HG03457 (cell line): ENCODE measurements at regions not wholly inside any gene's neighbourhood (a gene's known extent, or its start where the extent isn't known, plus 50 kb on each side); places are given as distances from the start of the nearest gene placed in this dataset.

ENCODE experiments used
- ATAC-seq: cut with Tn5 transposase; IDR thresholded peaks from one replicate; pipeline ENCODE4 v1.9.1; 2021; ENCODE audit warnings: moderate number of reproducible peaks; ENCODE audit not compliant: unreplicated experiment

DNA sequence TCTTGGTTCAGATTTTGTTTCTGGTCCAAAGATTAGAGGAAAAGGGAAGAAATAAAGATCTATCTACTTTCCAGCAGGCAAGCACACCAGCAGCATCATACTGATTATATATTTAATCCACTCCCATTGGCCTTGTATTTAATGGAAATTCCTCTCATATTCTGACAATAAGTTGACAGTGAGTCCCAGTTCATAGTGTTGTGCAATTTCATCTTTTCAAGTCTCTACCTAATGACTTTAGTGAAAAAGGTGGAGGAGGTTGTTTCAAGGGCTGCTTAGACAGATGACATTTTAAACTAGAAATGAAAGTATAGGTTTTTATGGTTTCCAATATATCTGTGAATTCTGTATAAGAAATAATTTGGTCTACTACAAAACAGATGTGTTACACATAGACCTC lies 298.6 kb downstream of the PABPC4L start:
- no peak for ATAC-seq

DNA sequence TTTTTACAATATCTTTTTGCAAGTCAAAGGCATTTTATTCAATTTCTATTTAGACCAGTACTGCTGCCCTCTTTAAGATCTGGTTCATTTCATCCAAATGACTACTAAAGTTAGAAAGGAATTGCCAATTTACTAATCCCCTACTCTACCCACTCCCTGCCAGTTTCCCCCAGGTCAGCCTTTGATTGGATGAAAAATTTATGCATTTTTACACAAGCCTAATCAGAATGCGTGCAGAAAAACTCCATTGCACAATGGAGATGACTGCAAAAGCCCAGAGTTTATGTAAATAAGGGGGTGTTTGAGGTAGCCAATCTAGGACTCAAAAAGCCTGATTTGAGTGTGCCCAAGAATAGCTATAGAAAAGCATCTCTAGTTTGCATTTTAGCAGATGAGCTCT lies 310.6 kb downstream of the PABPC4L start:
- no peak for ATAC-seq

DNA sequence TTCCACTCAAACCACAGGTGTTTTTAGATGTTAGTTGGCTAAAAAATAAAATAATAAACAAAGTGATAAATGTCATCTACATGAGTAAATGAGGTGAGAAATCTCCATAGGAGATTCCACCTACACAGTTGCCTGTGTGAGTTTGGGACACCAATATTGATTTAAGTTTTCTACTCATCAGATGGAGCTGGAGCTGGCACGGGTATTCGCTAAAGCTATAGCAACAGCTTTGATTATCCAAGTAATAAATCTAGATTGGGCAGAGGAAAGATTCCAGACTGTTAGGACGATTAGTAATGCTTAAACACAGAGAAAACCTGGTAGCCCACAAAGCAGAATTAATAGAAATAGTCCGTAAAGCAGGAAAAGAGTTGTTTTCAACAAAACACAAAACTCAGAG lies 313.9 kb downstream of the PABPC4L start:
- ATAC-seq, result no peak

DNA sequence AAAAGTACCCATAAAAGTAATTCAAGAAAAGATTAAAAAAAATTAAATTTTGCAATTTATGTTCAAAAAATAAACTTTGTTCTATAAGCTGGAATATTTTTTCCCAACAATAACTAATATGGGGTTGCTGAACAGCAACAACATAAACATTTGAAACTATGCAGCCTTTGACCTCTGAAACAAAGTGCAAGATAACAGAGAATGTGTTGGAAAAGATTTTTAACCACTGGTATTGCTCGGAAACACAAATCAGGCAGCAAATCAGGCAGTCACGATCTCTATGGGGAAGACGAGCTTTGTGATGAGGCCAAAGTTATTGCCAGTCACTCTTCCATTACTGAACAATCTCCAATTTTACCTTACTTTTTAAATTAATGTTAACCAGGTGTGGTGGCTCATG lies 332.1 kb downstream of the PABPC4L start:
- no peak for ATAC-seq

DNA sequence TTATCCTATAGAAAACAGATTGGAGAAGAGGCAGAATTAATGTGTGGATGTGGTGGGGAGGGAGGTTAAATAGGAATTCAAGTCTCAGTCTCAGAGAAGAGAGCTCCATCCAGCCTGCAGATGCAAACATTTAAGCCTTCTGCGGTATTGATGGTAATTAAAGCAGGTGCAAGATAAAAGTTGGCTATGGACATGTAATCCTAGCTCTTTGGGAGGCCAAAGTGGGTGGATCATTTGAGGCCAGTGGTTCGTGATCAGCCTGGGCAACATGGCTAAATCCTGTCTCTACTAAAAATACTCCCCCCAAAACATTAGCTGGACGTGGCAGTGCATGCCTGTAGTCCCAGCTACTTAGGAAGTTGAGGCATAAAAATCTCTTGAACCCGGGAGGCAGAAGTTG lies 332.7 kb downstream of the PABPC4L start:
- no peak for ATAC-seq

DNA sequence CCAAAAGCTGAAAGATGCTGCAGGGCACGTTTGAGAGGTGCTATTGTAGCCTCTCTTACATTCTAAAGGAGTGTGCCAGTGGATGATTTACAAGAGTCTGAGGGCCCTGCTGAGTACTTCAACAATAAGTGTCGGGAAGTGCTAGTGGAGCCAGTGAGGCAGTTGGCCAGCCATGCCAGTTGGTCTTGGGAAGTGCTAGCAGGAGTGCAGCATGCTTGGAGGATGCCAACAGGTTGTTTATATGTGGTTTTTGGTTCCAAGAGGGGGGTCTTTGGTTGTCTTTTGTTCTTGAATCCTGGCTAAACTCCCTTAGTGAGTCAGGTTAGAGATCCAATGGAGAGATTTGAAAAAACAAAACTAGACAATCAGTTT lies 335.3 kb downstream of the PABPC4L start:
- ATAC-seq, result no peak

DNA sequence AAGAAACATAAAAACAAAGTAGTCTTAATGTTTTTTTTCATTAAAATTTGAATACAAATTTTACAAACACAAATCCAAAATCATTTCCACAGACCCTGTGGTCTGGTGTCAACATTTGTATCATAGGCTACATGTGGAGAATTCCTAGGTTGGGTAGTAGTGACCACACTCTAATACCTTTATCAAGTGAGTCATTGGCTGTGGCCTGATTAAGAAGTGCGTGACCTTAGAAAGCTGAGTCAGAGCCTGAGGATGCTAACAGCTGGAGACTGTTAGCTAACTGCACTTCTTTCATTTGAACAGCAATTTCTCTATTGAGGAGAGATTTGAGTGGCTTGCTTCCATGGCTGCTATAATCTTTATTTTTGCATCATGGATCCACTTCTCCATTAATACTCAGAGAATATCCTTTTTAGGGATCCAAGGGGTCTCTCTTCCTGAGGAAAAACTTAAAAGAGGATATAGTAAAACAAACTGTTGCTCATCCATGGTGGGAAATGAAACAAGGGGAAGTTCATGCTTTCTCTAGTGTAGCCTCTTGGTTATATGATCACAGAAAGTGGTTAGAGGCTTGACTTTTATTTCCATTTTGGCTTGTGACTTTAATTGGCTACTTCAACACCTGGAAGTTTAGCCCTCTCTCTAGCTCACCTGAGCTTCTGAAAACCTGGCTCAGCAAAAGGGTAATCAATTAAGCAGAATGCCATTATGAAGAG lies 335.8 kb downstream of the PABPC4L start:
- no peak for ATAC-seq

DNA sequence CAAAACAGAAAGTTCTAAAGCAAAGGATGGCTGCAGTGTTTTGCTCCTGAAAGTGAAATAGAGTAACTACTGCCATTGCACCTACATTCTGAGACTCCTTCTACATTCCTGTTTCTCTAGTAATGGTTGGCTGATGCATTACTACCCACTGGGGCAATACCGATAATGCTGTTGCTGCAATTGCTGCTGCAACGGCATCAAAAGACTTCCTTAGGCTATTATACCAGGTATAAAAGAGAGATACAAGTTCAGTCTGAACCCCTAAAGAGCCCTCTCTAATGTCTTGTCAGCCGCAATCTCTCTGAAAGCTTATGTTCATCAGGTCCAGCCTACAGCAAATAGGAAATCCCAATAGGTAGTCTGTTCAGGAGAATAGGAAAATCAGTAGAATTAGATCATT lies 338.4 kb downstream of the PABPC4L start:
- no peak for ATAC-seq

DNA sequence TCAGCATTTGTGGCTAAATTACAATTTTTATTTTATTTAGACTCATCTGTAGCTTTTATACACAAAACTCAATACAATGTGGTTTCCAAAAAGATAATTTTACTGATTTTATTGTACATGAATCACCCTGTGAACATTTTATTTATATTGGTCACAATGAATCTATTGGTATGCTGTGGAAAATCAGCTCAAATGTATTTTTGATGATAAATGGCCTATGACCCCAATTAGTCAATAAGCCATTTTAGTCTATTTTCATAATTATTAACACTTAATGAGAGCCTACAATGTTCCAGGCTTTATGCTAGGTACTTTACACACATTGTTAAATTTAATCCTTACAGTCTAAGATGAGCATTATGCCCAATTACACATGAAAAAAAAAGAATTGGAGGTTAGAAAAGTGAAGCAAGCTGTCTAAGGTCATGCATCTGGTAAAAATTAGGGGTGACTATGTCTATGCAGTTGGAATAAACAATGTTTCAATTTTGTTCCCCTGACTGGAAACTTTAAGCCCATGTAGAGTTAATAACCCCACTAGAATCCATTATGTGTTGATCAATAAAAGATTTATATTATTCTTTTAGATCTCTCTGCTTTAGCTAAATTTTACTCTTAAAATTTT lies 344.7 kb downstream of the PABPC4L start:
- no peak for ATAC-seq

DNA sequence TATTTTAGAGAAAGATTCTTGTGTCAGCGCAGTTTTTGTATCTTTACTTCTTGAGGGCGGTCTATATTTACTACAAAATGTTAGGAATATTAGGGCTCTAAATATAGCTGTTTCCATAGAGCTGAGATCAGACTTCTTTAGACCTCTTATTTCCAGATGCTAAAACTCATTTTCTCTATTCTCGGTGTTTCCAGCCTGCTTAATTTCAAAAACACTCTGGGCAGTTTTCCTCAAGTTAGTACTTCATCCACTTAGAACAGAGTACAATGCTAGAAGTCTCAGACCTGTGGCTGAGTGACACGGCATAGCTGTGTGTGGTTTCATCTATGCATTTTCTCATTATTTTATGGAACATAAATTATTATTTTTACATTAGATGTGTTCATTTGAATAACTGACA lies 346.6 kb downstream of the PABPC4L start:
- ATAC-seq, result no peak

DNA sequence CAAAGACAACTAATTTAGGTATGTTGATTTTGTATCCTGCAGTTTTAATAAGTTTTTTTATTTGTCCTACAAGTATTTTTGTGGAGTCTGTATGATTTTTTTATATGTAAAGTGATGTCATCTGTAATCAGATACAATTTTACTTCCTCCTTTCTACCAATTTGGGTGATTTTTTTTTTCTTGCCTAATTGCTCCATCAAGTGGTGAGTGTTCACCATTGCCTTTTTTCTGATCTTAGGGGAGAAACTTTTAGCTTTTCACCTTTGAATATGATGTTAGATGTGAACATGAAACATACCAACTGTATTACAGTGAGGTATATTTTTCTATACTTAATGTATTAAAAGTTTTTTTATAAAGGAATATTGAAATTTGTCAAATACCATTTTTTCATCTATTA lies 362.3 kb downstream of the PABPC4L start:
- no peak for ATAC-seq

DNA sequence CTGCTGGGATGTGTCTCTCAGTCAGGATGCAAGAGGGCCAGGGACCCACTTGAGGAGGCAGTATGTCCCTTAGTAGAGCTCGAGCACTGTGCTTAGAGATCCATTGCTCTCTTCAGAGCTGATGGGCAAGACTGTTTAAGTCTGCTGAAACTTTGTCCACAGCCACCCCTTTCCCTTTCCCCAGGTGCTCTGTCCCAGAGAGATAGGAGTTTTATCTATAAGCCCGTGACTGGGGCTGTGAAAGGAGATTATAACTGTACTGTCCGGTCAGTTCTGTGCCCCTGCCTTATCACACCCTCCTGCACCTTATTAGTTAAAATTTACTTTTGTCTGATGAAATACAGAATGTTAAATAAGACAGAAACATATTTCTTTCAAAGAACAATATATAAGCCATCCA lies 378.4 kb downstream of the PABPC4L start:
- no peak for ATAC-seq

DNA sequence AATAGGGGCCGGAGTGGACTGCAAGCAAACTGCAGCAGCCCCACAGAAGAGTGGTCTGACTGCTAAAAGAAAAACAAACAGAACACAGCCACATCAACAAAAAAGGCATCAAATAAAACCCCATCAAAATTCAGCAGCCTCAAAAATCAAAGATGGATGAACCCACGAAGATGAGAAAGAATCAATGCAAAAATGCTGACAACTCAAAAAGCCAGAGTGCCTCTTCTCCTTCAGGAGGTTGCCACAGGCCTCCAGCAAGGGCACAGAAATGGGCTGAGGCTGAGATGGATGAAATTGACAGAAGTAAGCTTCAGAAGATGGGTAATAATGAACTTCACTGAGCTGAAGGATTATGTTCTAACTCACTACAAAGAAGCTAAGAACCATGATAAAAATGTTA lies 388.6 kb downstream of the PABPC4L start:
- ATAC-seq, result no peak

DNA sequence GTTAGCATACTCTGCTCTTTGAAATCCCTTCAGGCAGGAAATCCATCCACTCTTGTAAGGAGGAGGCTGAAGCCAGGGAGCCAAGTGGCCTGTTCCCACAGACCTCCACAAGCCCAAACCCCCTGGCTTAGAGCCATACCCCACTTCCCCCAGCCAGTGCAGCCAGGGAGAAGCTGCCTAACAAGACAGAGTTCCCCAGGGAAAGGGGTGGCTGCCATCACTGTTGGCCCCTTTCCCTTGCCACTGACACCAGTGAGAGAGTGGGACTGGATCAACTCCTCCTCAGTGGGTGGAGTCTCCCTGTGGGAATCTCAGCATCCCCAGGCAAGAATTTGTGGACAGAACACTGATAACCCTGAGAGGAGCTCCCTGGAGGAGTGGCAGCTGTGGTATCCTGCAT lies 389.4 kb downstream of the PABPC4L start:
- no peak for ATAC-seq

DNA sequence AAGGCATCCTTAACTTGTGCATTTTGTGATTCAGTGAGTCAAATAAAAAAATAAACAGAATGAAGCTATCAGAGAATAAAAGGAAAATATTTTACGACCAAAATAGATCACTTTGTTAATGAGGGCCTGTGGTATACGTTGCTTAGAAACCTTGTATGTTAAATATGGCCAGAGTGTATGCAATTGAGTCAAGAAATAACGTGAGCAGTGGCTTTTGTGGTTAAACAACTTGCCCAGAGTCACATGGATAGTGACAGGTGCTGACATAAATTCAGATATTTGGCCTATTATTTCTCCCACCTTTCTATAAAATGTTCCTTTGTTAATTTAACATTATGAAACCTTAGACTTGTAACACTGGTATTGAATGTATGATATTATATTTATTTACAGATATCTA lies 393.4 kb downstream of the PABPC4L start:
- ATAC-seq, result no peak

DNA sequence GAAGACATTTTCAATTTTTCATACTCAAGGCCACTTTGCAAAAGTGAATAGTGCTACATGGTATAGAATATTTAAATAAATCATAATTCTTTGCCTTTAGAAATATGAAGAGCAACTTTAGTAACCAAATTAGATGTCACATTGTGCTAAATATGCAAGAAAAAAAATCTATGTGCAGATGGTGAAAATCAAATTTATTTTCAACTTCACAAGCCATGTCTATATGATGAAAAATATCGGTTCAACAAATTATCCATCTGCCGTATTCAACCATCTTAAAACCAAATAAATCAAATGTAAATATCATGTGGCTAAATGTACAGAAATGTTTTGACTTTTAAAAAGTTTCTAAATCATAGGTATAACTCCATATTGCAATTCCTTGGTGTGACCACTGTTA lies 398.2 kb downstream of the PABPC4L start:
- ATAC-seq, result no peak

DNA sequence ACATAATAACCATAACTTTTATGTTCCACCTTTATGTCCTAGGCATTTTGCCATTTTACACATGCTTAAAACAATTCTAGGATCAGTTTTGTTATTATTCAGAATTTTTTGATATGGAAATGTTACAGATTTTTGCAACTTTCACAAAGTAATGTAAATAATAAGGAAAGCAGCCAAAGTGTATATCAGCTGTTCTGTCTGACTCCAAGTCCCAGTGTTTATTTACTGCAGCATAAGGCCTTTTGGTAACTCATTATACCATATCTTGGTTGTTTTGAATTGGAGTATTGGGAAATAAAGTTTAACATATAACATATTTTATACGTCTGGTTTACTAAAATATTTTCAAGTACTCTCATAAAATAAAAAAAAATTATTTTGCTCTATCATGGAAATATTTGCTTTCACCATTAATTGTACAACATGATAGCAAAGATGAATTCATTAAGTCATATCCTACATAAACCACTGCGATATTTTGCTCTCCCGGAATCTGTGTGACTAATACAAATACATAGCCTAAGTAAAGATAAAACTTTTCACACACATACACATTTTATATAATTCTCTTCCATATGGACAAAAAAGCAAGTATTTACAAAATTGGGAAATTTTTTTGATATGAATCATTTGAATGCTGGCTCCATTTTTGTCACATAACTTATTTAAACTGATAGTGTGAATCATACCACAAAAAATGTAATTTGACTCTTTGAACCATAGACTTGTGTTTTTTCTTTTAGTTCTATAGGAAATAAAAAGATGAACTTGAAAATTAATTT lies 399.0 kb downstream of the PABPC4L start:
- ATAC-seq, result no peak

DNA sequence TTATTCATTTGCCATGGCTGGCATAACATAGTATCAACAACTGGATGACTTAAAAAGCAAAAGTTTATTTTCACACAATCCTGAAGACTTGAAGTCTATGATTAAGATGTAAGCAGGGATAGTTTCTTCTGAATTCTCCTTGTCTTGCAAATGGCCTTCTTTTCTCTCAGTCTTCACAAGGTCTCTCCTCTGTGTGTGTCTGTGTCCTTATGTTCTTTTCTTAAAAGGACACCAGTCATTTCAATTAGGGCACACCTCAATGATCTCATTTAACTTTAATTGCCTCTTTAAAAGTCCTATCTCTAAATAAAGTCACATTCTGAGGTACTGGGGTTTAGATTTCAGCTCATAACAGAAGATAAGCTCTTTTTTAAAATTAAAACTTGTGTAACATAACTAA lies 399.7 kb downstream of the PABPC4L start:
- ATAC-seq, result no peak

DNA sequence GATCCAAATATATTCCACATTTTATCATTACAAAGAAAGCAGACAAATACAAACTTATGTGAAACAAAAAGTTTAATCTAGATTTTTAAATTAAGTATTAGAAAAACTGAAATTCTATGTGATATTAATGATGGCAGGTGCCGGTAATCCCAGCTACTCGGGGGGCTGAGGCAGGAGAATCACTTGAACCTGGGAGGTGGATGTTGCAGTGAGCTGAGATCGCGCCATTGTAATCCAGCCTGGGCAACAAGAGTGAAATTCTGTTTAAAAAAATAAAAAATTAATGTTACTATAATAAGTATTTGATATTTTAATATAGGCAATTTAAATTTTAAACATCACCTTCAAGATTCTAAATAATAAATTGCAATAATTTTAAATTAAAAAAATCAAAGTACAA lies 400.6 kb downstream of the PABPC4L start:
- ATAC-seq, result no peak

DNA sequence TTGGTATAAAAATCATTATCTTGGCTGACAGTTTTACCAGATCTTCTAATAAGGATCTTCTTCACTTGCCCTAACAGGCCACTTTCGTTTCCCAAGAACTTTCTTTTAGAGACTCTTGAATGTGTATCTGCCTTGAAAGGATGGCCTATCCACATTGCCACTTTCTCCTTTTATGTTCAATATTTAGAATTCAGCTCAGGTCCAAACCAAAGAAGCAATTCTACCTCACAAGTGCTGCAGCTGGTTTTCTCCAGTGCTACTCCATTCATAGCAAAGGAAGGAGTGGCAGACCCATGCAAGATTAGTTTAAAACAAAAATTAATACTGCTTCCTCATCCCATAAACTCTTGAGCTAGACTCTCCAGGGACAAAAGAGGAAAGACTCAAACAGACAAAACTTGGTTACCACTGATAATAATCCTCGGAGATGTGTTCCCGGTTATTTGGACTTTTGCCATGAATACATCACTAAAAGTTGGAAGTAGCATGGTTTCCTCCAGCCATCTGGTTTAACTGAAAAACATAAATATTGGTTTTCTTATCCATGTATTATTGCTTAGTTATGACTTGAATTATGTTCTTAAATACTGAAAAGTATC lies 401.8 kb downstream of the PABPC4L start:
- no peak for ATAC-seq

DNA sequence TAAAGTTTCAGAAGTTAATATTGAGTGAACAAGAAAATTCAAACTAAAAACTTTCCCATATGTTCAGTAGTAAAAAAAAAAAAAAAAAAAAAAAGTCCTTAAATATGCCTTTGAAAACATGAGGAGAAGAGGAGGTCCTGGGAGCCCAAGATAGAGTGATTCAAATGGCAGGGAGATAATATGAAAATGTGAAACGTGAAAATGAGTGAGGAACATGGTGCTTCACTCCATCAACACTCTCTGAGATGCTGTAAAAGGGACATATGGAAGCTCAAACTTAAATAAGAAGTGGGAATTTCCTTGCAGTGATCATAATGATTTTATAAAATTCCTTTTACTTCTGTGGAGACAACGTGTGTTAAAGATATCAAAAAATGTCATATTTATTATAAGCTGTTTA lies 423.9 kb downstream of the PABPC4L start:
- no peak for ATAC-seq

DNA sequence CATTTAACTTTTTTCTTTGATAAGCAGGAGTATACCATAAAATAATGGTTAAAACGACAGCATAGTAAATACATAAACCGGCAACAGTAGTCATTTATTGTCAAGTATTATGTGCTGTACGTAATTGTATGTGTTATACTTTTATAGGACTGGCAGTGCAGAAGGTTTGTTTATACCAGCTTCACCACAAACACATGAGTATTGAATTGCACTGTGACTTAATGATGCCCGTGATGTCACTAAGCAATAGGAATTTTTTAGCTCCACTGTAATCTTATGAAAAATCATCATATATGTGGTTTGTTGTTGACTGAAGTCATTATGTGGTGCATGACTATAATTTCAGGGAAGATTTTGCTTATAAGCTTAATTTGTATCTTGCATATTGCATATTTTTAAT lies 424.6 kb downstream of the PABPC4L start:
- ATAC-seq, result no peak
